Panc1 (cell line): ENCODE measurements at regions not wholly inside any gene's neighbourhood (a gene's known extent, or its start where the extent isn't known, plus 50 kb on each side); places are given as distances from the start of the nearest gene placed in this dataset.

Source experiments
- POLR2AphosphoS5 ChIP-seq: IDR thresholded peaks from 2 replicates; pipeline ENCODE4 v1.6.1; 2012; ENCODE audit warnings: mild to moderate bottlenecking, low read depth, low read length, moderate library complexity
- SIN3A ChIP-seq: IDR thresholded peaks from 2 replicates; pipeline ENCODE4 v1.6.1; 2012; ENCODE audit warnings: low read depth, mild to moderate bottlenecking, low read length, moderate library complexity, borderline replicate concordance; ENCODE audit not compliant: insufficient read depth
- TCF7L2 ChIP-seq: IDR thresholded peaks from 2 replicates; pipeline ENCODE4 v1.6.1; 2011; ENCODE audit warnings: mild to moderate bottlenecking, low read depth, low read length, inconsistent platforms
- TF ChIP-seq, protein P1 (sequence below): fragments of 450-650 bp; IDR thresholded peaks from 2 replicates; pipeline ENCODE4 v1.5.1; 2017; ENCODE audit warnings: mild to moderate bottlenecking
- TF ChIP-seq, protein P2 (sequence below), 2 experiments: IDR thresholded peaks; 2 replicates each; pipeline ENCODE4 v1.6.1; 2011 to 2012; ENCODE audit warnings: low read depth in 2 of 2, control low read depth in 1 of 2, low read length in 1 of 2, mild to moderate bottlenecking in 1 of 2, moderate library complexity in 1 of 2; ENCODE audit not compliant: insufficient read depth in 1 of 2

DNA sequence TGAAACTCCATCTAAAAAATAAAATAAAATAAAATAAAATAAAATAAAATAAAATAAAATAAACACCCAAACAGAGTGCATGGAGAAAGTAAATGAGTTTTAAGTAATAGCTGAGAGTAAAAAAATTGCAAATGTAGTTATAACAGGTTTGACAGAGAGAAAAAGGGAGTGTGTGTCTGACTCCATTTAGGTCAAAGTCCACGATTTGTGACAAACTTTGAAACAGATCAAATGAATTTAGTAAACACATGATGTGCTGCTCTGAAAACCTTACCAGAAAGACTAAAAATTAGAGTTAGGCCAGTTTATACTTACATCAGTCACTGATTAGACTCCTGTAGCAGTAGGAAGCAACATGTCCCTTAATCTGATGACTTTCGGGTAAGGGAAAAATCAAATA, 346.6 kb downstream of the PARP8 start:
- TF ChIP-seq, protein P1, sequence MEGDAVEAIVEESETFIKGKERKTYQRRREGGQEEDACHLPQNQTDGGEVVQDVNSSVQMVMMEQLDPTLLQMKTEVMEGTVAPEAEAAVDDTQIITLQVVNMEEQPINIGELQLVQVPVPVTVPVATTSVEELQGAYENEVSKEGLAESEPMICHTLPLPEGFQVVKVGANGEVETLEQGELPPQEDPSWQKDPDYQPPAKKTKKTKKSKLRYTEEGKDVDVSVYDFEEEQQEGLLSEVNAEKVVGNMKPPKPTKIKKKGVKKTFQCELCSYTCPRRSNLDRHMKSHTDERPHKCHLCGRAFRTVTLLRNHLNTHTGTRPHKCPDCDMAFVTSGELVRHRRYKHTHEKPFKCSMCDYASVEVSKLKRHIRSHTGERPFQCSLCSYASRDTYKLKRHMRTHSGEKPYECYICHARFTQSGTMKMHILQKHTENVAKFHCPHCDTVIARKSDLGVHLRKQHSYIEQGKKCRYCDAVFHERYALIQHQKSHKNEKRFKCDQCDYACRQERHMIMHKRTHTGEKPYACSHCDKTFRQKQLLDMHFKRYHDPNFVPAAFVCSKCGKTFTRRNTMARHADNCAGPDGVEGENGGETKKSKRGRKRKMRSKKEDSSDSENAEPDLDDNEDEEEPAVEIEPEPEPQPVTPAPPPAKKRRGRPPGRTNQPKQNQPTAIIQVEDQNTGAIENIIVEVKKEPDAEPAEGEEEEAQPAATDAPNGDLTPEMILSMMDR: no peak
- TF ChIP-seq, protein P2, sequence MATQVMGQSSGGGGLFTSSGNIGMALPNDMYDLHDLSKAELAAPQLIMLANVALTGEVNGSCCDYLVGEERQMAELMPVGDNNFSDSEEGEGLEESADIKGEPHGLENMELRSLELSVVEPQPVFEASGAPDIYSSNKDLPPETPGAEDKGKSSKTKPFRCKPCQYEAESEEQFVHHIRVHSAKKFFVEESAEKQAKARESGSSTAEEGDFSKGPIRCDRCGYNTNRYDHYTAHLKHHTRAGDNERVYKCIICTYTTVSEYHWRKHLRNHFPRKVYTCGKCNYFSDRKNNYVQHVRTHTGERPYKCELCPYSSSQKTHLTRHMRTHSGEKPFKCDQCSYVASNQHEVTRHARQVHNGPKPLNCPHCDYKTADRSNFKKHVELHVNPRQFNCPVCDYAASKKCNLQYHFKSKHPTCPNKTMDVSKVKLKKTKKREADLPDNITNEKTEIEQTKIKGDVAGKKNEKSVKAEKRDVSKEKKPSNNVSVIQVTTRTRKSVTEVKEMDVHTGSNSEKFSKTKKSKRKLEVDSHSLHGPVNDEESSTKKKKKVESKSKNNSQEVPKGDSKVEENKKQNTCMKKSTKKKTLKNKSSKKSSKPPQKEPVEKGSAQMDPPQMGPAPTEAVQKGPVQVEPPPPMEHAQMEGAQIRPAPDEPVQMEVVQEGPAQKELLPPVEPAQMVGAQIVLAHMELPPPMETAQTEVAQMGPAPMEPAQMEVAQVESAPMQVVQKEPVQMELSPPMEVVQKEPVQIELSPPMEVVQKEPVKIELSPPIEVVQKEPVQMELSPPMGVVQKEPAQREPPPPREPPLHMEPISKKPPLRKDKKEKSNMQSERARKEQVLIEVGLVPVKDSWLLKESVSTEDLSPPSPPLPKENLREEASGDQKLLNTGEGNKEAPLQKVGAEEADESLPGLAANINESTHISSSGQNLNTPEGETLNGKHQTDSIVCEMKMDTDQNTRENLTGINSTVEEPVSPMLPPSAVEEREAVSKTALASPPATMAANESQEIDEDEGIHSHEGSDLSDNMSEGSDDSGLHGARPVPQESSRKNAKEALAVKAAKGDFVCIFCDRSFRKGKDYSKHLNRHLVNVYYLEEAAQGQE (IDR thresholded peaks at IDR 0.05; ENCODE audit: insufficient read depth in 1 of 2, low read depth in 2 of 2, low read length in 1 of 2): no peak
- no peak for TF ChIP-seq POLR2AphosphoS5
- no peak for TF ChIP-seq TCF7L2
- TF ChIP-seq SIN3A: no peak
